ENCODE measurements at regions not wholly inside any gene's neighbourhood (a gene's known extent, or its start where the extent isn't known, plus 50 kb on each side); places are given as distances from the start of the nearest gene placed in this dataset.
"Not testable (repeated sequence)": the region's sequence is repeated elsewhere in the genome, so short reads cannot be mapped to it uniquely, and the experiment has no call there.

DNA sequence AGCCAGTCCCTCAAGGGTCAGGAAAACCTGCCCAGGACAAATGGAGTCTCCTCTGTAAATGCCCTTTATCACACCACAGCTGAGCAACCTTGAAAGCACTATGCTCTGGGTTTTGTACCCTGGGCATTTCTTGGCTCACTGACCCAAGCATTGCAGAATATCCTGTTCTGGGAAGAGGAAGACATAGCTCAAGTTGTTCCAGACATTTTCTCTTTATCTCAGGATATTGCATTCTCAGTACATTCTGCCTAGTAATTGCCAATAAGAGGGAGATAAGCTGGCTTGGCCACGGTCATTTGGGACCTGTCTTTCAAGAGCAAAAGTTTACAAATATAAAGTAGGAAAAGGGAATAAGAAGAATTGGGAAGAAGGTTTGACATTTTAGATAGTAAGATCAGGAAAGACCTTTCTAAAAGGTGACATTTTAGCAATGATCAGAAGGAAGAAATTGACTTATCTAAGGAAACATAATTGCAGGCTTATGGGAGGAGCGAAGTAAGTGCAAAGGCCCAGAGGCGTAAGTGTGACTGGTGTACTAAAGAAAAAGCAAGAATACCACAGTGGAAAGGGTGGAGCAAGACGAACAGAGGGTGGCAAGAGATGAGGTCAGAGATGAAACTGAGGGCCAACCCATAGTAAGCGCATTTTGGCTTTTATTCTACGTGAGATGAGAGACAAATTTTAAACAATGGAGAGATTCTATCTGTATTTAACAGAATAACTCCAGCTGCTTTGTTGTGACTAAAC lies 394.0 kb upstream of the CXADR start:
- Mint-ChIP-seq H3K4me3 (no peak overlapping the region), H3K27ac (no peak overlapping the region), H3K4me1 (ENCODE audit: unreplicated experiment) (no peaks in the 10 kb centered on the region), H3K9me3 (no peaks in the 10 kb centered on the region), H3K27me3 (no peaks in the 10 kb centered on the region), H3K36me3 (no peaks in the 10 kb centered on the region)
- DNase-seq (ENCODE audit: extremely low spot score, unreplicated experiment), result no peak
- no peak for TF ChIP-seq CTCF (conservative IDR thresholded peaks at IDR 0.05)

DNA sequence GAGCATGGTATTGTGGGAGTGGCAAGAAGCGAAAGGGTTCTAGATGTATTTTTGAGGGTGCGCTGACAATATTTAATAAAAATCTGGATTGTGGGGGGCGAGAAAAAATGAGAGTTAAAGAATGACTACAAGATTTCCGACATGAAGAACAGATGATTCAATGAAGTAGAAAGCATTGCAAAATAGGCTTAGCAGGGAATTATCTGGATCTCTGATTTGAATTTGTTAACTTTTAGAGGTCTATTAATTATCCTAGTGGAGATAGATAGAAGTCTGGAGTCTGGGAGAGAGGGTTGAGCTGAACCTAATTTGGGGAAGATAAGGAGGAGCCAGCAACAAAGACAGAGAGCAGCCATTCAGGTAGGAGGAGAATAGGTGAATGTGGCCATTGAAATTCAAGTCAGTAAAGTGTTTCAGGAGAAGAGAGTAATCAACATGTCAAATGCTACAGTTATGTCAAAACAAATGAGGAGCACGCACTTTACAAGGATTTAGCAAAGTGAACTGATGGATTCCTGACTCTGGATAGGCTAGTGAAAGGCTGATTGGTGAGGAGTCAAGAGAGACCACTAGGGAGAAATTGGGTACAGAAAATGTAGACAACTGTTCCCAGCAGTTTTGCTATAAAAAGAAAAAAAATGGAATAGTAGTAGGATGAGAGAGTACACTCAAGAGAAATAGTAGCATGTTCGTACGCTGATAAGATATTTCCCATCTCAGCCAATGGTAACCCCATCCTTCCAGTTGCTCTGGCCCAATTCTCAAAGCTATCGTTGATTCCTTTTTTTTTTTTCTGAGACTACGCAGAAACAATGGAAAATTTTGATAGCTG lies 393.2 kb upstream of the CXADR start:
- H3K27ac Mint-ChIP-seq, result no peak overlapping the region
- H3K36me3 Mint-ChIP-seq, result no peaks in the 10 kb centered on the region
- TF ChIP-seq CTCF (conservative IDR thresholded peaks at IDR 0.05), result no peak
- H3K4me1 Mint-ChIP-seq (ENCODE audit: unreplicated experiment), result no peaks in the 10 kb centered on the region
- H3K9me3 Mint-ChIP-seq, result no peaks in the 10 kb centered on the region
- DNase-seq (ENCODE audit: extremely low spot score, unreplicated experiment), result no peak
- H3K27me3 Mint-ChIP-seq, result no peaks in the 10 kb centered on the region
- H3K4me3 Mint-ChIP-seq, result no peak overlapping the region

DNA sequence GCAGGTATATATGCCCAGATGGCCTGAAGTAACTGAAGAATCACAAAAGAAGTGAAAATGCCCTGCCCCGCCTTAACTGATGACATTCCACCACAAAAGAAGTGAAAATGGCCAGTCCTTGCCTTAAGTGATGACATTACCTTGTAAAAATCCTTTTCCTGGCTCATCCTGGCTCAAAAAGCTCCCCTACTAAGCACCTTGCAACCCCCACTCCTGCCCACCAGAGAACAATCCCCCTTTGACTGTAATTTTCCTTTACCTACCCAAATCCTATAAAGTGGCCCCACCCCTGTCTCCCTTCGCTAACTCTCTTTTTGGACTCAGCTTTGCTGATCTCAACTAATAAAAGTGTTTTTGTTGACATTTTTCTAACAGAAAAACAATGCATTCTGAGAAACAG lies 385.4 kb upstream of the CXADR start:
- H3K4me1 Mint-ChIP-seq (ENCODE audit: unreplicated experiment); H3K9me3 Mint-ChIP-seq; DNase-seq (ENCODE audit: extremely low spot score, unreplicated experiment): not testable (repeated sequence)

GRCh38 chr21:17128132-17128531 lies 384.7 kb upstream of the CXADR start:
- Mint-ChIP-seq H3K36me3 (no peaks in the 10 kb centered on the region), H3K27me3 (no peaks in the 10 kb centered on the region), H3K9me3 (peaks cover under 1% of the 10 kb centered on the region), H3K27ac (no peak overlapping the region), H3K4me1 (ENCODE audit: unreplicated experiment) (no peaks in the 10 kb centered on the region), H3K4me3 (no peak overlapping the region)
- TF ChIP-seq CTCF (conservative IDR thresholded peaks at IDR 0.05), result no peak
- no peak for DNase-seq (ENCODE audit: extremely low spot score, unreplicated experiment)

More for the DNA sequence above, 385.4 kb upstream of the CXADR start:
- H3K4me3 Mint-ChIP-seq, H3K36me3 Mint-ChIP-seq, H3K27me3 Mint-ChIP-seq, H3K27ac Mint-ChIP-seq: not testable (repeated sequence)

DNA sequence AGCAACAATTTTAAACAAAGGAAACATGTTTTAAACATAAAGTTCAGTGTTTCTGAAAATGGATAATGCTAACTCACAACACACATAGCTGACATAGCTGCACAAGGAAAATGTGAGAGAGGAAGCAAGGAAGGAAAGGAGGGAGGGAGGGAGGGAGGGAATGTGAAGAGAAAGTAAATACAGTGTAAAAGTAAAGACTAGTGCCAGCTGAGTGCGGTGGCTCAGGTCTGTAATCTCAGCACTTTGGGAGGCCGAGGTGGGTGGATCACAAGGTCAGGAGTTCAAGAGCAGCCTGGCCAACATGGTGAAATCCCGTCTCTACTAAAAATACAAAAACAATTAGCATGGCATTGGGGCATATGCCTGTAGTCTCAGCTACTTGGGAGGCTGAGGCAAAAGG lies 373.7 kb upstream of the CXADR start:
- H3K4me3 Mint-ChIP-seq; H3K4me1 Mint-ChIP-seq (ENCODE audit: unreplicated experiment); DNase-seq (ENCODE audit: extremely low spot score, unreplicated experiment); H3K27ac Mint-ChIP-seq; H3K9me3 Mint-ChIP-seq; H3K36me3 Mint-ChIP-seq; H3K27me3 Mint-ChIP-seq: not testable (repeated sequence)

GRCh38 chr21:17139696-17140095 lies 373.1 kb upstream of the CXADR start:
- Mint-ChIP-seq H3K27ac (no peak overlapping the region), H3K9me3 (no peaks in the 10 kb centered on the region), H3K4me3 (no peak overlapping the region), H3K36me3 (no peaks in the 10 kb centered on the region), H3K27me3 (no peaks in the 10 kb centered on the region), H3K4me1 (ENCODE audit: unreplicated experiment) (peaks cover 8% of the 10 kb centered on the region)
- no peak for TF ChIP-seq CTCF (conservative IDR thresholded peaks at IDR 0.05)
- DNase-seq (ENCODE audit: extremely low spot score, unreplicated experiment), result no peak

Measured in type B pancreatic cell (in vitro differentiated cells).